IMR-90 (cell line): ENCODE measurements at regions not wholly inside any gene's neighbourhood (a gene's known extent, or its start where the extent isn't known, plus 50 kb on each side); places are given as distances from the start of the nearest gene placed in this dataset.

Experiments
- ATAC-seq: fragments of 200-7000 bp; cut with Tn5 transposase; 2 replicates; pipeline ENCODE4 v1.9.1; 2020; ENCODE audit warnings: low read depth, mild to moderate bottlenecking, moderate library complexity
- BruUV-seq: library from RNA; stranded (reverse); fragments of 400-500 nt; replicated peaks from 2 replicates; lab custom pipeline; 2021; lab: Mats Ljungman, UMichigan
- CTCF ChIA-PET: fragments of 300-600 bp; formaldehyde crosslinking; extraction: SDS; loops from one replicate; lab custom pipeline; 2021; ENCODE audit warnings: antibody characterized with exemption; lab: Yijun Ruan, JAX
- POLR2A ChIA-PET: fragments of 300-600 bp; sonication (Branson Sonifier 250); formaldehyde crosslinking; loops from one replicate; lab custom pipeline; 2022; ENCODE audit warnings: antibody characterized with exemption; ENCODE audit not compliant: unreplicated experiment; lab: Charles Lee
- DNase-seq: peaks from one replicate; pipeline ENCODE4 v3.0.0; 2013
- H2AFZ ChIP-seq: replicated peaks from 2 replicates; pipeline ENCODE3; 2013; ENCODE audit warnings: low read length, mild to moderate bottlenecking; ENCODE audit not compliant: poor library complexity
- H2AK5ac ChIP-seq: 2 replicates; pipeline ENCODE4 v1.6.1; 2013; ENCODE audit warnings: low read depth, low read length, inconsistent platforms
- H2AK9ac ChIP-seq: replicated peaks from 2 replicates; pipeline ENCODE3; 2013; ENCODE audit warnings: mild to moderate bottlenecking, low read depth, low read length, moderate library complexity; ENCODE audit not compliant: poor library complexity
- H2BK120ac ChIP-seq: 2 replicates; pipeline ENCODE4 v1.6.1; 2013; ENCODE audit warnings: low read depth, low read length, inconsistent platforms
- H2BK15ac ChIP-seq: 3 replicates; pipeline ENCODE4 v1.6.1; 2013; ENCODE audit warnings: low read depth, low read length, inconsistent platforms
- H2BK20ac ChIP-seq: 2 replicates; pipeline ENCODE4 v1.6.1; 2013; ENCODE audit warnings: low read depth, mild to moderate bottlenecking, inconsistent platforms, low read length, moderate library complexity
- H2BK5ac ChIP-seq: 2 replicates; pipeline ENCODE4 v1.6.1; 2013; ENCODE audit warnings: mild to moderate bottlenecking, low read depth, low read length, inconsistent platforms; ENCODE audit not compliant: poor library complexity, severe bottlenecking
- H3K14ac ChIP-seq: replicated peaks from 2 replicates; pipeline ENCODE4 v1.6.1; 2013; ENCODE audit warnings: low read depth, low read length, inconsistent platforms
- H3K18ac ChIP-seq: 2 replicates; pipeline ENCODE4 v1.6.1; 2013; ENCODE audit warnings: low read depth, low read length, control low read depth
- H3K23ac ChIP-seq: 2 replicates; pipeline ENCODE4 v1.6.1; 2013; ENCODE audit warnings: low read depth, low read length, inconsistent platforms
- H3K27ac ChIP-seq: 2 replicates; pipeline ENCODE4 v1.5.1; 2013; ENCODE audit warnings: mild to moderate bottlenecking, control low read depth, low read length; ENCODE audit not compliant: insufficient read depth
- H3K27me3 ChIP-seq: 2 replicates; pipeline ENCODE4 v1.6.1; 2013; ENCODE audit warnings: low read length; ENCODE audit not compliant: control insufficient read depth, insufficient read depth
- H3K36me3 ChIP-seq: 2 replicates; pipeline ENCODE4 v1.6.1; 2013; ENCODE audit warnings: low read length, mixed read lengths; ENCODE audit not compliant: control insufficient read depth, insufficient read depth
- H3K4ac ChIP-seq: 2 replicates; pipeline ENCODE4 v1.6.1; 2013; ENCODE audit warnings: low read depth, low read length, inconsistent platforms
- H3K4me1 ChIP-seq: 2 replicates; pipeline ENCODE4 v1.6.1; 2013; ENCODE audit warnings: low read length, mixed read lengths; ENCODE audit not compliant: control insufficient read depth, insufficient read depth
- H3K4me2 ChIP-seq: 2 replicates; pipeline ENCODE4 v1.6.1; 2013; ENCODE audit warnings: low read depth, mild to moderate bottlenecking, control low read depth, low read length, moderate library complexity
- H3K4me3 ChIP-seq: 2 replicates; pipeline ENCODE4 v1.5.1; 2013; ENCODE audit warnings: low read depth, mild to moderate bottlenecking, control low read depth, low read length, moderate library complexity; ENCODE audit not compliant: insufficient read depth
- H3K56ac ChIP-seq: 2 replicates; pipeline ENCODE4 v1.6.1; 2013; ENCODE audit warnings: low read length, inconsistent platforms; ENCODE audit not compliant: insufficient read depth; ENCODE audit errors: extremely low read depth
- H3K79me1 ChIP-seq, 2 experiments: 2 replicates each; pipeline ENCODE4 v1.6.1; 2013; ENCODE audit warnings: low read length in 2 of 2, inconsistent platforms in 1 of 2, low read depth in 1 of 2
- H3K9ac ChIP-seq: 2 replicates; pipeline ENCODE4 v1.6.1; 2013; ENCODE audit warnings: low read depth, low read length, control low read depth
- H3K9me1 ChIP-seq: 2 replicates; pipeline ENCODE4 v1.6.1; 2013; ENCODE audit warnings: low read length, inconsistent platforms; ENCODE audit not compliant: insufficient read depth
- H3K9me3 ChIP-seq: 2 replicates; pipeline ENCODE4 v1.6.1; 2013; ENCODE audit warnings: low read length; ENCODE audit not compliant: control insufficient read depth, insufficient read depth
- H4K20me1 ChIP-seq: 2 replicates; pipeline ENCODE4 v1.6.1; 2013; ENCODE audit warnings: low read length, inconsistent platforms; ENCODE audit not compliant: insufficient read depth
- H4K5ac ChIP-seq: 2 replicates; pipeline ENCODE4 v1.6.1; 2013; ENCODE audit warnings: mild to moderate bottlenecking, low read depth, low read length, control low read depth
- H4K8ac ChIP-seq, 2 experiments: 2 replicates each; pipeline ENCODE4 v1.6.1; 2013; ENCODE audit warnings: low read depth in 2 of 2, low read length in 2 of 2, control low read depth in 1 of 2, inconsistent platforms in 1 of 2
- H4K91ac ChIP-seq: 2 replicates; pipeline ENCODE4 v1.6.1; 2013; ENCODE audit warnings: low read depth, low read length, inconsistent platforms; ENCODE audit not compliant: insufficient read depth
- BHLHE40 ChIP-seq: fragments of 150-350 bp; IDR thresholded peaks from 2 replicates; pipeline ENCODE4 v1.6.1; 2016; ENCODE audit warnings: mild to moderate bottlenecking, low read depth, low read length
- CEBPB ChIP-seq: IDR thresholded peaks from 2 replicates; pipeline ENCODE4 v1.6.1; 2012; ENCODE audit warnings: low read depth, low read length, improper control_type of control experiment
- CHD1 ChIP-seq: IDR thresholded peaks from 2 replicates; pipeline ENCODE4 v1.6.1; 2012; ENCODE audit warnings: low read depth, low read length, improper control_type of control experiment
- ELK1 ChIP-seq: fragments of 150-350 bp; IDR thresholded peaks from 2 replicates; pipeline ENCODE4 v1.6.1; 2016; ENCODE audit warnings: low read depth, mild to moderate bottlenecking, low read length, moderate library complexity, borderline replicate concordance
- FOS ChIP-seq: fragments of 150-350 bp; IDR thresholded peaks from 2 replicates; pipeline ENCODE4 v1.6.1; 2016; ENCODE audit warnings: low read depth, low read length
- MAFK ChIP-seq: IDR thresholded peaks from 2 replicates; pipeline ENCODE4 v1.6.1; 2012; ENCODE audit warnings: low read depth, low read length, improper control_type of control experiment
- MAZ ChIP-seq: IDR thresholded peaks from 2 replicates; pipeline ENCODE4 v1.6.1; 2012; ENCODE audit warnings: low read depth, mild to moderate bottlenecking, low read length, improper control_type of control experiment, moderate library complexity, borderline replicate concordance
- MXI1 ChIP-seq: IDR thresholded peaks from 2 replicates; pipeline ENCODE4 v1.6.1; 2012; ENCODE audit warnings: low read depth, mild to moderate bottlenecking, low read length, moderate library complexity, borderline replicate concordance
- NFE2L2 ChIP-seq: fragments of 150-350 bp; IDR thresholded peaks from 2 replicates; pipeline ENCODE4 v1.6.1; 2016; ENCODE audit warnings: low read depth, mild to moderate bottlenecking, low read length
- POLR2A ChIP-seq: IDR thresholded peaks from 2 replicates; pipeline ENCODE4 v1.6.1; 2012; ENCODE audit warnings: mild to moderate bottlenecking, low read depth, low read length
- RAD21 ChIP-seq: IDR thresholded peaks from 2 replicates; pipeline ENCODE4 v1.6.1; 2012; ENCODE audit warnings: low read length, improper control_type of control experiment
- RCOR1 ChIP-seq: IDR thresholded peaks from 2 replicates; pipeline ENCODE4 v1.6.1; 2012; ENCODE audit warnings: mild to moderate bottlenecking, low read length, improper control_type of control experiment; ENCODE audit not compliant: insufficient replicate concordance
- RFX5 ChIP-seq: IDR thresholded peaks from 2 replicates; pipeline ENCODE4 v1.8.0; 2012; ENCODE audit warnings: low read depth, mild to moderate bottlenecking, low read length, moderate library complexity
- SMC3 ChIP-seq: fragments of 150-350 bp; IDR thresholded peaks from 2 replicates; pipeline ENCODE4 v1.6.1; 2016; ENCODE audit warnings: low read depth, mild to moderate bottlenecking, antibody characterized with exemption, low read length, moderate library complexity
- USF2 ChIP-seq: fragments of 150-350 bp; IDR thresholded peaks from 2 replicates; pipeline ENCODE4 v1.6.1; 2017; ENCODE audit warnings: mild to moderate bottlenecking, antibody characterized with exemption, low read length, low read depth
- dilution Hi-C: fragments of 300-500 bp; cut with HindIII; formaldehyde crosslinking; loops from one replicate; pipeline ENCODE4 v1.14.3; 2018; ENCODE audit warnings: low sequenced_read_pairs; ENCODE audit not compliant: unreplicated experiment
- in situ Hi-C: fragments of 300-500 bp; cut with MboI; formaldehyde crosslinking; loops from 3 replicates; pipeline ENCODE4 v1.14.3; 2019; ENCODE audit warnings: low sequenced_read_pairs, inconsistent platforms, mixed read lengths
- intact Hi-C: fragments of 100-400 bp; cut with micrococcal nuclease; formaldehyde crosslinking; loops from 2 replicates; pipeline ENCODE4 v1.10.0; 2022
- TF ChIP-seq, protein P1 (sequence below): conservative IDR thresholded peaks from 2 replicates; pipeline ENCODE4 v1.5.1; 2012; ENCODE audit warnings: mild to moderate bottlenecking, low read depth, low read length, improper control_type of control experiment

- Histone ChIP-seq H3K23ac (no peak overlapping the region), H3K4me2 (no peak overlapping the region), H4K20me1 (no peaks in the 10 kb centered on the region), H2AK5ac (no peak overlapping the region), H3K9ac (no peak overlapping the region), H2BK20ac (no peak overlapping the region), H4K5ac (no peak overlapping the region), H3K56ac (no peak overlapping the region), H3K18ac (no peak overlapping the region), H2BK120ac (no peak overlapping the region), H3K4ac (no peak overlapping the region), H2BK15ac (no peak overlapping the region), H2AK9ac (no peak overlapping the region), H3K36me3 (no peaks in the 10 kb centered on the region), H3K4me1 (no peaks in the 10 kb centered on the region), H3K9me3 (no peaks in the 10 kb centered on the region), H3K79me1 (no peaks in the 10 kb centered on the region), H4K91ac (no peak overlapping the region), H3K4me3 (no peak overlapping the region), H3K27ac (no peak overlapping the region), H4K8ac (no peak overlapping the region), H2AFZ (no peak overlapping the region), H2BK5ac (no peak overlapping the region), H3K27me3 (no peaks in the 10 kb centered on the region), H3K14ac (no peak overlapping the region), H3K9me1 (no peaks in the 10 kb centered on the region)
- DNase-seq (no peak), ATAC-seq (no peak)
- POLR2A ChIA-PET, result no interaction called here
- no TSS peak for BruUV-seq
- in situ Hi-C loops, result no loop called here
- no peak for TF ChIP-seq RFX5
- TF ChIP-seq, protein P1, sequence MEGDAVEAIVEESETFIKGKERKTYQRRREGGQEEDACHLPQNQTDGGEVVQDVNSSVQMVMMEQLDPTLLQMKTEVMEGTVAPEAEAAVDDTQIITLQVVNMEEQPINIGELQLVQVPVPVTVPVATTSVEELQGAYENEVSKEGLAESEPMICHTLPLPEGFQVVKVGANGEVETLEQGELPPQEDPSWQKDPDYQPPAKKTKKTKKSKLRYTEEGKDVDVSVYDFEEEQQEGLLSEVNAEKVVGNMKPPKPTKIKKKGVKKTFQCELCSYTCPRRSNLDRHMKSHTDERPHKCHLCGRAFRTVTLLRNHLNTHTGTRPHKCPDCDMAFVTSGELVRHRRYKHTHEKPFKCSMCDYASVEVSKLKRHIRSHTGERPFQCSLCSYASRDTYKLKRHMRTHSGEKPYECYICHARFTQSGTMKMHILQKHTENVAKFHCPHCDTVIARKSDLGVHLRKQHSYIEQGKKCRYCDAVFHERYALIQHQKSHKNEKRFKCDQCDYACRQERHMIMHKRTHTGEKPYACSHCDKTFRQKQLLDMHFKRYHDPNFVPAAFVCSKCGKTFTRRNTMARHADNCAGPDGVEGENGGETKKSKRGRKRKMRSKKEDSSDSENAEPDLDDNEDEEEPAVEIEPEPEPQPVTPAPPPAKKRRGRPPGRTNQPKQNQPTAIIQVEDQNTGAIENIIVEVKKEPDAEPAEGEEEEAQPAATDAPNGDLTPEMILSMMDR, result no peak
- TF ChIP-seq RAD21, result no peak
- TF ChIP-seq MAFK, result no peak
- no peak for TF ChIP-seq NFE2L2
- no peak for TF ChIP-seq MXI1
- TF ChIP-seq POLR2A, result no peak
- TF ChIP-seq USF2, result no peak
- no peak for TF ChIP-seq BHLHE40
- no peak for TF ChIP-seq SMC3
- TF ChIP-seq ELK1, result no peak
- TF ChIP-seq MAZ, result no peak
- TF ChIP-seq FOS, result no peak
- no peak for TF ChIP-seq CEBPB
- TF ChIP-seq CHD1, result no peak
- TF ChIP-seq RCOR1, result no peak
- intact Hi-C loops, result no loop called here
- CTCF ChIA-PET, result no interaction called here
- dilution Hi-C loops, result no loop called here
Measured at GRCh38 chr2:193219413-193219812, 1024.7 kb upstream of the TMEFF2 start.
